Ascending aorta (tissue), 2 donors: ENCODE measurements at regions not wholly inside any gene's neighbourhood (a gene's known extent, or its start where the extent isn't known, plus 50 kb on each side); places are given as distances from the start of the nearest gene placed in this dataset.

Experiments
- DNase-seq, 2 donors: peaks; one replicate each; pipeline ENCODE4 v3.0.0-alpha.2; 2019; ENCODE audit warnings: low spot score in 2 of 2
- H3K27ac ChIP-seq, 2 donors: fragments of 200-600 bp; sonication (generic); one replicate each; pipeline ENCODE4 v1.5.1; 2016 to 2017; ENCODE audit warnings: mild to moderate bottlenecking in 1 of 2
- H3K27me3 ChIP-seq: fragments of 200-600 bp; sonication (generic); one replicate; pipeline ENCODE4 v1.5.1; 2017
- H3K36me3 ChIP-seq, 2 donors: fragments of 200-600 bp; sonication (generic); one replicate each; pipeline ENCODE4 v1.5.1; 2016
- H3K4me1 ChIP-seq, 2 donors: fragments of 200-600 bp; sonication (generic); one replicate each; pipeline ENCODE4 v1.5.1; 2016 to 2017; ENCODE audit warnings: mild to moderate bottlenecking in 1 of 2
- H3K4me3 ChIP-seq, 2 donors: fragments of 200-600 bp; sonication (generic); one replicate each; pipeline ENCODE4 v1.5.1; 2016 to 2017; ENCODE audit warnings: mild to moderate bottlenecking in 1 of 2
- H3K9me3 ChIP-seq, 2 donors: fragments of 200-600 bp; sonication (generic); one replicate each; pipeline ENCODE4 v1.5.1; 2016
- intact Hi-C: fragments of 100-400 bp; cut with DNase I; formaldehyde crosslinking; loops from one replicate; pipeline ENCODE4 v1.15.1; 2023
- TF ChIP-seq, protein P1 (sequence below), 3 experiments: fragments of 200-600 bp in 2 of 3; fragments of 450-650 bp in 1 of 3; sonication (generic) in 2 of 3; IDR thresholded peaks; one replicate each; pipeline ENCODE4 v1.5.1; 2016 to 2019; ENCODE audit warnings: antibody characterized with exemption in 3 of 3, mild to moderate bottlenecking in 1 of 3, moderate library complexity in 1 of 3

DNA sequence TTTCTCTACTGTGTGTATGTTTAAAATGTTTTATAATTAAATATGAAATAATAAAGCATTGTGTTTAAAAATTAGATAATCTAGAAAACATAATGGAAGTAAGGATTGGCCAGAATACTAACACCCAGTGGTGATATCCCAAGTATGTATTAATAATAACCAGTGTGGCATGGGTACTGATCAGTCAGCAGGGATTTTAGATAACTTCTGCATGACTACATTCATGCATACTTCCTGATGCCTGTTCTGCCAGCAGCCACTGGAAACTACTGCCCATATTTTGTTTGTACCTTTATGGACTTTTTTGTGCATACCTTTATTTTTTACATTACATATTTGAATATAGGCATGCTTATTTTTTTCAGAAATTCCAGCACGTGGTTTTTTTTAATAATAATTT lies 156.6 kb upstream of the TMEM196 start:
- TF ChIP-seq, protein P1, sequence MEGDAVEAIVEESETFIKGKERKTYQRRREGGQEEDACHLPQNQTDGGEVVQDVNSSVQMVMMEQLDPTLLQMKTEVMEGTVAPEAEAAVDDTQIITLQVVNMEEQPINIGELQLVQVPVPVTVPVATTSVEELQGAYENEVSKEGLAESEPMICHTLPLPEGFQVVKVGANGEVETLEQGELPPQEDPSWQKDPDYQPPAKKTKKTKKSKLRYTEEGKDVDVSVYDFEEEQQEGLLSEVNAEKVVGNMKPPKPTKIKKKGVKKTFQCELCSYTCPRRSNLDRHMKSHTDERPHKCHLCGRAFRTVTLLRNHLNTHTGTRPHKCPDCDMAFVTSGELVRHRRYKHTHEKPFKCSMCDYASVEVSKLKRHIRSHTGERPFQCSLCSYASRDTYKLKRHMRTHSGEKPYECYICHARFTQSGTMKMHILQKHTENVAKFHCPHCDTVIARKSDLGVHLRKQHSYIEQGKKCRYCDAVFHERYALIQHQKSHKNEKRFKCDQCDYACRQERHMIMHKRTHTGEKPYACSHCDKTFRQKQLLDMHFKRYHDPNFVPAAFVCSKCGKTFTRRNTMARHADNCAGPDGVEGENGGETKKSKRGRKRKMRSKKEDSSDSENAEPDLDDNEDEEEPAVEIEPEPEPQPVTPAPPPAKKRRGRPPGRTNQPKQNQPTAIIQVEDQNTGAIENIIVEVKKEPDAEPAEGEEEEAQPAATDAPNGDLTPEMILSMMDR (IDR thresholded peaks at IDR 0.05) = no peak
- H3K36me3 ChIP-seq = no peaks in the 10 kb centered on the region

DNA sequence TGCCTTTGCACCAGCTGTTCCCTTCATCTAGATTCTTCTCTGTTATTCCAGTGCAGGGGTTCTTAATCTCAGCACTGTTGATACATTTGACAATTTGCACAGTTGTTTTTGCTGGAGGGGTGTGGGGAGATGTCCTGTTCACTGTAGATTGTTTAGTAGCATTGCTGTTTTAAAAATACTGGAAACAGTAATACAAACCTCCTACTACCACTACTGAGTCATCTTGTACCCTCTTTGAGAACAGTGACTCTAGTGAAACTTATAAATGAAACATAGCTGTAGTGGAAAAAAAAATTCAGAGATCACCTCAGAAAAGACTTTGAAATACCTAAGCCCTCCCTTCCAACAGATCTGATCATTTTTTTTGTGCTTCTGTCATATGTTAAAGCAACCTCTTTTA lies 154.8 kb upstream of the TMEM196 start:
- no peak for DNase-seq
- Histone ChIP-seq H3K36me3 (no peaks in the 10 kb centered on the region), H3K27me3 (no peaks in the 10 kb centered on the region), H3K4me1 (no peaks in the 10 kb centered on the region), H3K27ac (no peak overlapping the region), H3K4me3 (no peak overlapping the region), H3K9me3 (no peaks in the 10 kb centered on the region)
- TF ChIP-seq, protein P1 (IDR thresholded peaks at IDR 0.05) = no peak
- intact Hi-C loops = no loop called here

More for the DNA sequence above, 156.6 kb upstream of the TMEM196 start:
- Histone ChIP-seq H3K4me1 (no peaks in the 10 kb centered on the region), H3K27ac (no peak overlapping the region), H3K27me3 (no peaks in the 10 kb centered on the region), H3K4me3 (no peak overlapping the region), H3K9me3 (peaks cover 0 to under 1% of the 10 kb centered on the region in 2 donors)
- DNase-seq = no peak
- intact Hi-C loops = no loop called here

DNA sequence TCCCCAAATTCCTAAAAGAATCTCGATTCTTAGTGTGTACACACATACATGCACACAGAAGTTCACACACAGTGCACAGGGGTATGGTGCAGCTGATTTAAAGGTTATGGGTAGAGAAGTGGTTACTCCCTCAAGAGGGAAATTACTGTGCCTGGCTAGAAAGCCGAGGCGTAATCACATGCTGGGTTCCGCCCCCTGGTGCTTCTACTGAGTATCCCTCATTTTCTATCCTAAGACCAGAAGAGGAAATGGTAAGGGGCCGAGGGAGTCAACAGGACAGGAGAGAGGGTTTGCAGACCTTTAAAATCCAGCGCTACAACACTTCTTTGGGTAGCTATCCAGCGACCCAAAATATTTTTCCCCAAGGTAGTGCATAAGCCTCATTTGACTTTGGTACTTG lies 147.3 kb upstream of the TMEM196 start:
- intact Hi-C loops = no loop called here

DNA sequence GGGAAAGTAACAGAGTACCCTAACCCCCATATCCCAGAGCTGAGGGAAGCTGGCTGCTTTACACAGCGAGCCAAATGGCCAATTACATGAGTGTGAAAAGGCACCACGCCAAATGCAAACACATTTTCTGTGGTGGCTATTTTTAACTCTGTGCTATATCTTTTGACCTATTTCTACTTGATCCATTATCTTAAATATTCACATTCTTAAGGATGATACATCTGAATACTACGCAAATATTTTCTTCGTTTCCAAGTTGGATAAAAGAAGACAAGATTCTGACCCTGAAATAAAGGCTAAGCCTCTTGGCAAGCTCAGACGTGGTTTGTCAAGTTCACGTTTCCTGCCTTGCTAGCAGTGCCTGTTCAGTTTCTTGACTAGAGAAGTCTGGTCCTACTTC lies 146.7 kb upstream of the TMEM196 start:
- no peak overlapping the region for H3K27ac ChIP-seq

More for the DNA sequence above, 147.3 kb upstream of the TMEM196 start:
- H3K36me3 ChIP-seq = no peaks in the 10 kb centered on the region
- H3K4me3 ChIP-seq = no peak overlapping the region
- H3K27ac ChIP-seq = no peak overlapping the region
- no peaks in the 10 kb centered on the region for H3K9me3 ChIP-seq
- TF ChIP-seq, protein P1 (IDR thresholded peaks at IDR 0.05) = no peak
- H3K4me1 ChIP-seq = peaks cover 0 to 3% of the 10 kb centered on the region in 2 donors
- no peaks in the 10 kb centered on the region for H3K27me3 ChIP-seq
- no peak for DNase-seq

DNA sequence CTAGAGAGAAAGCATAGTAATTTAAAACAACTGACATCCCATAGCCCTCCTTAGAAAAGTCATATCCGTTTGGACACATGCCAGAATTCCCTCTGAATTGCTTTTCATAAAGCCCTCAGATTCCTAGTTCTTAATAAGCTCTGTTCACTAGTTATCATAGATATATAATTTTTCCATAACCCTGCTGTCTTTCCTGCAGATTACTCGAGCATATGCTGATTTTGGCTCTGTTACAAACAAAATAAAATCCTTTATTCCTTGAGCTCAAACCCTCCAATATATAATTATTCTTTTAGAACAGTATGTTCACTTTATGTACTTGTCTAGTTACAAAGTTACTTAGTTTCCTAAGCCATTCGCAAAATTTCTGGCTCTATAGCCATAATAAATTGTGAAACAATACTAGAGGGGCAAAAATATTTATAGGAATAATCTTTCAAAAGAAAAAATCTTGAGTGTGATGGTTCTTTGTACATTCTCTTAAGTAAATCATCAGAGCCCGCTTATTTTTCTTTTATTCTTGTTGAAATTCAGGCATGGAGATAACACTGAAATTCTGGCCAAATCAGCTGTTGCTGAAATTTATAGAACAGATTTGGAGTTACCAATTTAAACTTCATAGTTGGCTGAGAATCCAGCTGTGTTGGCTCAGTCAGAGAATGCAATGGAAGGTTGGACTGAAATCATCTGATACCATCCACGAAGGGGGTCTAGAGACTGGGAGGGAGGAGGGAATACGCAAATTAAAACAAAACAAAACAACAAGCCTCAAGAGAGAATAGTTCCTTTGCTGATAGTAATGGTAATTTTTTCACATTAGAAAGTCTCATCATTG lies 146.1 kb upstream of the TMEM196 start:
- Histone ChIP-seq H3K4me1 (peaks cover 0 to 3% of the 10 kb centered on the region in 2 donors), H3K4me3 (no peak overlapping the region), H3K27me3 (no peaks in the 10 kb centered on the region), H3K27ac (no peak overlapping the region), H3K9me3 (no peaks in the 10 kb centered on the region), H3K36me3 (no peaks in the 10 kb centered on the region)
- no peak for DNase-seq
- TF ChIP-seq, protein P1 (IDR thresholded peaks at IDR 0.05) = no peak
- intact Hi-C loops = no loop called here

More for the DNA sequence above, 146.7 kb upstream of the TMEM196 start:
- peaks cover 0 to 3% of the 10 kb centered on the region in 2 donors for H3K4me1 ChIP-seq
- H3K36me3 ChIP-seq = no peaks in the 10 kb centered on the region
- H3K9me3 ChIP-seq = no peaks in the 10 kb centered on the region
- DNase-seq = no peak
- no peak overlapping the region for H3K4me3 ChIP-seq
- H3K27me3 ChIP-seq = no peaks in the 10 kb centered on the region
- TF ChIP-seq, protein P1 (IDR thresholded peaks at IDR 0.05) = no peak
- intact Hi-C loops = no loop called here
